GM12892 (cell line): ENCODE measurements at regions not wholly inside any gene's neighbourhood (a gene's known extent, or its start where the extent isn't known, plus 50 kb on each side); places are given as distances from the start of the nearest gene placed in this dataset.

ENCODE experiments used
- POLR2A ChIP-seq: IDR thresholded peaks from 2 replicates; pipeline ENCODE4 v1.6.1; 2011; ENCODE audit warnings: low read depth, low read length, control low read depth
- POLR2AphosphoS5 ChIP-seq: IDR thresholded peaks from 2 replicates; pipeline ENCODE4 v1.6.1; 2011; ENCODE audit warnings: low read depth, low read length, control low read depth
- TAF1 ChIP-seq: IDR thresholded peaks from 2 replicates; pipeline ENCODE4 v1.6.1; 2011; ENCODE audit warnings: low read depth, mild to moderate bottlenecking, control low read depth, low read length, borderline replicate concordance

GRCh38 chr3:25046911-25047771, 380.9 kb upstream of the RARB start:
- TF ChIP-seq POLR2A (no peak), POLR2AphosphoS5 (no peak), TAF1 (no peak)
